ENCODE measurements at regions not wholly inside any gene's neighbourhood (a gene's known extent, or its start where the extent isn't known, plus 50 kb on each side); places are given as distances from the start of the nearest gene placed in this dataset.

DNA sequence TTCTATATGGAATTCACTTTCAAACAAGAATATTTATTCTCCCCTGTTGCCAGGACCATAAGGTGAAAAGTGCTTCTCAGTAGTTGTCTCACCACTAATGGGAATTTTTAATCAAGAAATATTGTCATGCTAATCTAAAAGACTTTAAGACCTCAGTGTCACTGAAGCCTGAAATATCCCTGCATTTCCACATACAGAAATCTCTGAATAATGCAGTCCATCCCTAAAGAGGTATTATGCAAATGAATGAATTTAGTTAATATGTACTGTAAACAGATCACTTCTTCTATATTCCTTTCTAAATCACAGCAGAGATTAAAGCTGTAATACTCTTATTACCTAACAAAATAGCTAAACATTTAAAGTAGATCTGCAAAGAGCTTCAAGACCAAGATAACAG is 531.1 kb upstream of the CDH6 start:
- no peaks in the 10 kb centered on the region for H3K4me1 ChIP-seq (ENCODE audit: insufficient read depth, low read length)
- H3K79me2 ChIP-seq (ENCODE audit: insufficient read depth, low read length): no peaks in the 10 kb centered on the region
- H4K20me1 ChIP-seq (ENCODE audit: insufficient read depth, low read length): no peaks in the 10 kb centered on the region
- TF ChIP-seq CTCF (IDR thresholded peaks at IDR 0.05; ENCODE audit: borderline replicate concordance, extremely low read depth, low read length, poor library complexity, severe bottlenecking): no peak
- TF ChIP-seq EZH2 (IDR thresholded peaks at IDR 0.05; ENCODE audit: borderline replicate concordance, low read depth, low read length, severe bottlenecking): no peak
- no peak for ATAC-seq (ENCODE audit: insufficient read depth, low read depth)
- H3K4me2 ChIP-seq (ENCODE audit: insufficient read depth, low read length): no peak overlapping the region
- no peak overlapping the region for H3K4me3 ChIP-seq (ENCODE audit: low read depth in 1 of 2, low read length in 2 of 2)
- no peaks in the 10 kb centered on the region for H3K36me3 ChIP-seq (ENCODE audit: insufficient read depth, low read length)
- H3K9ac ChIP-seq (ENCODE audit: low read depth, low read length): no peak overlapping the region
- H3K27me3 ChIP-seq (ENCODE audit: insufficient read depth, low read length, poor library complexity): no peaks in the 10 kb centered on the region
- H3K9me3 ChIP-seq (ENCODE audit: insufficient read depth, low read length, severe bottlenecking): no peaks in the 10 kb centered on the region
- H2AFZ ChIP-seq (ENCODE audit: low read depth, low read length): no peak overlapping the region
- no peak overlapping the region for H3K27ac ChIP-seq (ENCODE audit: low read length)
- DNase-seq: no peak

GRCh38 chr5:30661730-30662129 is 531.8 kb upstream of the CDH6 start:
- no peak overlapping the region for H3K4me3 ChIP-seq (ENCODE audit: low read depth in 1 of 2, low read length in 2 of 2)
- H3K9ac ChIP-seq (ENCODE audit: low read depth, low read length): no peak overlapping the region
- H3K36me3 ChIP-seq (ENCODE audit: insufficient read depth, low read length): no peaks in the 10 kb centered on the region
- H3K9me3 ChIP-seq (ENCODE audit: insufficient read depth, low read length, severe bottlenecking): no peaks in the 10 kb centered on the region
- ATAC-seq (ENCODE audit: insufficient read depth, low read depth) (no peak), DNase-seq (no peak)
- H3K79me2 ChIP-seq (ENCODE audit: insufficient read depth, low read length): no peaks in the 10 kb centered on the region
- no peak overlapping the region for H2AFZ ChIP-seq (ENCODE audit: low read depth, low read length)
- TF ChIP-seq EZH2 (IDR thresholded peaks at IDR 0.05; ENCODE audit: borderline replicate concordance, low read depth, low read length, severe bottlenecking): no peak
- no peak for TF ChIP-seq CTCF (IDR thresholded peaks at IDR 0.05; ENCODE audit: borderline replicate concordance, extremely low read depth, low read length, poor library complexity, severe bottlenecking)
- no peak overlapping the region for H3K27ac ChIP-seq (ENCODE audit: low read length)
- no peaks in the 10 kb centered on the region for H4K20me1 ChIP-seq (ENCODE audit: insufficient read depth, low read length)
- H3K4me2 ChIP-seq (ENCODE audit: insufficient read depth, low read length): no peak overlapping the region
- no peaks in the 10 kb centered on the region for H3K4me1 ChIP-seq (ENCODE audit: insufficient read depth, low read length)
- H3K27me3 ChIP-seq (ENCODE audit: insufficient read depth, low read length, poor library complexity): no peaks in the 10 kb centered on the region

- DNase-seq (no peak), ATAC-seq (ENCODE audit: insufficient read depth, low read depth) (no peak)
- H3K9ac ChIP-seq (ENCODE audit: low read depth, low read length): no peak overlapping the region
- no peak overlapping the region for H3K4me3 ChIP-seq (ENCODE audit: low read depth in 1 of 2, low read length in 2 of 2)
- no peaks in the 10 kb centered on the region for H3K9me3 ChIP-seq (ENCODE audit: insufficient read depth, low read length, severe bottlenecking)
- no peaks in the 10 kb centered on the region for H4K20me1 ChIP-seq (ENCODE audit: insufficient read depth, low read length)
- no peak overlapping the region for H3K27ac ChIP-seq (ENCODE audit: low read length)
- H3K4me1 ChIP-seq (ENCODE audit: insufficient read depth, low read length): no peaks in the 10 kb centered on the region
- H3K4me2 ChIP-seq (ENCODE audit: insufficient read depth, low read length): no peak overlapping the region
- no peaks in the 10 kb centered on the region for H3K36me3 ChIP-seq (ENCODE audit: insufficient read depth, low read length)
- H2AFZ ChIP-seq (ENCODE audit: low read depth, low read length): no peak overlapping the region
- H3K27me3 ChIP-seq (ENCODE audit: insufficient read depth, low read length, poor library complexity): no peaks in the 10 kb centered on the region
- TF ChIP-seq EZH2 (IDR thresholded peaks at IDR 0.05; ENCODE audit: borderline replicate concordance, low read depth, low read length, severe bottlenecking): no peak
- no peak for TF ChIP-seq CTCF (IDR thresholded peaks at IDR 0.05; ENCODE audit: borderline replicate concordance, extremely low read depth, low read length, poor library complexity, severe bottlenecking)
- H3K79me2 ChIP-seq (ENCODE audit: insufficient read depth, low read length): no peaks in the 10 kb centered on the region
Measured at GRCh38 chr5:30659417-30659816, 534.1 kb upstream of the CDH6 start.

GRCh38 chr5:30650311-30650710 is 543.2 kb upstream of the CDH6 start:
- Histone ChIP-seq H3K27ac (ENCODE audit: low read length) (no peak overlapping the region), H3K4me1 (ENCODE audit: insufficient read depth, low read length) (no peaks in the 10 kb centered on the region), H4K20me1 (ENCODE audit: insufficient read depth, low read length) (no peaks in the 10 kb centered on the region), H3K36me3 (ENCODE audit: insufficient read depth, low read length) (no peaks in the 10 kb centered on the region), H3K27me3 (ENCODE audit: insufficient read depth, low read length, poor library complexity) (no peaks in the 10 kb centered on the region), H3K4me2 (ENCODE audit: insufficient read depth, low read length) (no peak overlapping the region), H3K4me3 (ENCODE audit: low read depth in 1 of 2, low read length in 2 of 2) (no peak overlapping the region), H3K9ac (ENCODE audit: low read depth, low read length) (no peak overlapping the region), H3K9me3 (ENCODE audit: insufficient read depth, low read length, severe bottlenecking) (no peaks in the 10 kb centered on the region), H2AFZ (ENCODE audit: low read depth, low read length) (no peak overlapping the region), H3K79me2 (ENCODE audit: insufficient read depth, low read length) (no peaks in the 10 kb centered on the region)
- DNase-seq (no peak), ATAC-seq (ENCODE audit: insufficient read depth, low read depth) (no peak)
- TF ChIP-seq EZH2 (IDR thresholded peaks at IDR 0.05; ENCODE audit: borderline replicate concordance, low read depth, low read length, severe bottlenecking): no peak
- no peak for TF ChIP-seq CTCF (IDR thresholded peaks at IDR 0.05; ENCODE audit: borderline replicate concordance, extremely low read depth, low read length, poor library complexity, severe bottlenecking)

Data from DND-41 (cell line).